Peyer's patch (tissue), 4 donors: ENCODE measurements at regions not wholly inside any gene's neighbourhood (a gene's known extent, or its start where the extent isn't known, plus 50 kb on each side); places are given as distances from the start of the nearest gene placed in this dataset.
"Not testable (repeated sequence)": the region's sequence is repeated elsewhere in the genome, so short reads cannot be mapped to it uniquely, and the experiment has no call there.

Experiments
- DNase-seq, 3 donors: peaks; one replicate each; pipeline ENCODE4 v3.0.0-alpha.2; 2017 to 2019
- H3K27ac ChIP-seq, 4 donors: fragments of 200-600 bp; sonication (generic); one replicate each; pipeline ENCODE4 v1.5.1; 2016 to 2019
- H3K27me3 ChIP-seq, 2 donors: fragments of 200-600 bp; sonication (generic); one replicate each; pipeline ENCODE4 v1.5.1; 2019
- H3K36me3 ChIP-seq, 3 donors: fragments of 200-600 bp; sonication (generic); one replicate each; pipeline ENCODE4 v1.5.1; 2016 to 2019
- H3K4me1 ChIP-seq, 4 donors: fragments of 200-600 bp; sonication (generic); one replicate each; pipeline ENCODE4 v1.5.1; 2016 to 2019
- H3K4me3 ChIP-seq, 4 donors: fragments of 200-600 bp; sonication (generic); 1 replicate in 3 of 4; 2 replicates in 1 of 4; pipeline ENCODE4 v1.5.1; 2016 to 2019; ENCODE audit warnings: mild to moderate bottlenecking in 1 of 4
- H3K9me3 ChIP-seq, 4 donors: fragments of 200-600 bp; sonication (generic); one replicate each; pipeline ENCODE4 v1.5.1; 2016 to 2019; ENCODE audit warnings: mild to moderate bottlenecking in 1 of 4
- POLR2A ChIP-seq, 2 donors: fragments of 450-650 bp; IDR thresholded peaks; one replicate each; pipeline ENCODE4 v1.5.1; 2017; ENCODE audit warnings: antibody characterized with exemption in 2 of 2, mild to moderate bottlenecking in 2 of 2, moderate library complexity in 2 of 2
- TF ChIP-seq, protein P1 (sequence below), 6 experiments: fragments of 450-650 bp in 4 of 6; fragments of 200-600 bp in 2 of 6; sonication (generic) in 1 of 6; IDR thresholded peaks; one replicate each; pipeline ENCODE4 v1.5.1; 2017 to 2019; ENCODE audit warnings: antibody characterized with exemption in 6 of 6, mild to moderate bottlenecking in 3 of 6, moderate library complexity in 1 of 6

DNA sequence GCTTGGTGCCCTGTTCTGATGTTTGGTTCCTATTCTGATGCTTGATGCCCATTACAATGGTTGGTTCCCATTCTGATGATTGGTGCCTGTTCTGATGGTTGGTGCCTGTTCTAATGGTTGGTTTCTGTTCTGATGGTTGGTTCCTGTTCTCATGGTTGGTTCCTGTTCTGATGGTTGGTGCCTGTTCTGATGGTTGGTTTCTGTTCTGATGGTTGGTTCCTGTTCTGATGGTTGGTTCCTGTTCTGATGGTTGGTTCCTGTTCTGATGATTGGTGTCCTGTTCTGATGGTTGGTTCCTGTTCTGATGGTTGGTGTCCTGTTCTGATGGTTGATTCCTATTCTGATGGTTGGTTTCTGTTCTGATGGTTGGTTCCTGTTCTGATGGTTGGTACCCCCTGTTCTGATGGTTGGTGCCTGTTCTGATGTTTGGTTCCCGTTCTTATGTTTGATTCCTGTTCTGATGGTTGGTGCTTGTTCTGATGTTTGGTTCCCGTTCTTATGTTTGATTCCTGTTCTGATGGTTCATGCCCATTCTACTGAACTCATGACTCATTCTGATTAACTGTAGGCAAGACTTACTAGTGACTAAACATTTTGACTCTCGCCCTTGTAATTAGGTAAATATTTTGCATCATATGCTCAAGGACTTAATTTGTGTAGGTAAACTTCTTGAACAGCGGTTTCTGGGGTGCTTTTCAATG lies 146.2 kb downstream of the DLL1 start:
- H3K4me1 ChIP-seq: peaks cover 0 to 5% (median 0%) of the 10 kb centered on the region in 4 donors
- no peak overlapping the region for H3K4me3 ChIP-seq
- H3K27ac ChIP-seq: no peak overlapping the region
- no peaks in the 10 kb centered on the region for H3K27me3 ChIP-seq
- TF ChIP-seq, protein P1, sequence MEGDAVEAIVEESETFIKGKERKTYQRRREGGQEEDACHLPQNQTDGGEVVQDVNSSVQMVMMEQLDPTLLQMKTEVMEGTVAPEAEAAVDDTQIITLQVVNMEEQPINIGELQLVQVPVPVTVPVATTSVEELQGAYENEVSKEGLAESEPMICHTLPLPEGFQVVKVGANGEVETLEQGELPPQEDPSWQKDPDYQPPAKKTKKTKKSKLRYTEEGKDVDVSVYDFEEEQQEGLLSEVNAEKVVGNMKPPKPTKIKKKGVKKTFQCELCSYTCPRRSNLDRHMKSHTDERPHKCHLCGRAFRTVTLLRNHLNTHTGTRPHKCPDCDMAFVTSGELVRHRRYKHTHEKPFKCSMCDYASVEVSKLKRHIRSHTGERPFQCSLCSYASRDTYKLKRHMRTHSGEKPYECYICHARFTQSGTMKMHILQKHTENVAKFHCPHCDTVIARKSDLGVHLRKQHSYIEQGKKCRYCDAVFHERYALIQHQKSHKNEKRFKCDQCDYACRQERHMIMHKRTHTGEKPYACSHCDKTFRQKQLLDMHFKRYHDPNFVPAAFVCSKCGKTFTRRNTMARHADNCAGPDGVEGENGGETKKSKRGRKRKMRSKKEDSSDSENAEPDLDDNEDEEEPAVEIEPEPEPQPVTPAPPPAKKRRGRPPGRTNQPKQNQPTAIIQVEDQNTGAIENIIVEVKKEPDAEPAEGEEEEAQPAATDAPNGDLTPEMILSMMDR (IDR thresholded peaks at IDR 0.05): no peak
- TF ChIP-seq POLR2A (IDR thresholded peaks at IDR 0.05): no peak
- no peaks in the 10 kb centered on the region for H3K36me3 ChIP-seq
- DNase-seq: no peak
- H3K9me3 ChIP-seq: no peaks in the 10 kb centered on the region

DNA sequence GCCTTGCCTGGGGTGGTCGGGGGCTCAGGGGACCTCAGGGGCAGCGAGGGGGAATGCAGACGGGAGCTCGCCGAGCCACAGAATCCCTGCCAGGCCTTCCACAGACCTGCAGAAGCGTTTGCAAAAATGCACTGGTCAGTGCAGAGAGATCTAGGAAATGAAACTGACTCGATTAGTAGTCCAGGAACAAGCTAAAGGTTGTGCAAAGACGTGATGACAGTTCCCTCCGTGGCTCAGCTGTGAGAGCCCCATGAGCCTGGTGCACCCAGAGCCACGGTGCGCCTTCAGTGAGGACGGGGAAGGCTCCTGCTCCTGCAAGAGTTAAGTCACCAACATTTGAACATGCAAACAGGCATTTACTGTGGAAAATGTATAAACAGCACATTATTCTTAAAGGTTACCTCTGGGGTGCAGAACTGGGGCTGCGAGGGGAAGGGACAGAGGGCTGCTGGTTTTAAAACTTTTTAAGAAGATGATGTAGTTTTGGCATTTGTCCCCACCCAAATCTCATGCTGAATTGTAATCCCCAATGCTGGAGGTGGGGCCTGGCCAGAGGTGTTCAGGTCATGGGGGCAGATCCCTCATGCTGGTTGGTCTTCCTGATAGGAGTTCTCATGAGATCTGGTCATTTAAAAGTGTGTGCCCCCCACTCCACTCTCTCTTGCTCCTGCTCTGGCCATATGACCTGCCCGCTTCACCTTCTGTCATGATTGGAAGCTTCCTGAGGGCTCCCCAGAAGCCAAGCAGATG lies 147.3 kb downstream of the DLL1 start:
- H3K36me3 ChIP-seq: no peaks in the 10 kb centered on the region
- peak in 2 of 3 donors; percentile 18 to 26 for DNase-seq
- no peak for TF ChIP-seq POLR2A (IDR thresholded peaks at IDR 0.05)
- TF ChIP-seq, protein P1 (IDR thresholded peaks at IDR 0.05): no peak
- H3K9me3 ChIP-seq: no peaks in the 10 kb centered on the region
- H3K27me3 ChIP-seq: no peaks in the 10 kb centered on the region
- H3K4me1 ChIP-seq: peaks cover 0 to 3% (median 0%) of the 10 kb centered on the region in 4 donors
- H3K27ac ChIP-seq: no peak overlapping the region
- H3K4me3 ChIP-seq: no peak overlapping the region

DNA sequence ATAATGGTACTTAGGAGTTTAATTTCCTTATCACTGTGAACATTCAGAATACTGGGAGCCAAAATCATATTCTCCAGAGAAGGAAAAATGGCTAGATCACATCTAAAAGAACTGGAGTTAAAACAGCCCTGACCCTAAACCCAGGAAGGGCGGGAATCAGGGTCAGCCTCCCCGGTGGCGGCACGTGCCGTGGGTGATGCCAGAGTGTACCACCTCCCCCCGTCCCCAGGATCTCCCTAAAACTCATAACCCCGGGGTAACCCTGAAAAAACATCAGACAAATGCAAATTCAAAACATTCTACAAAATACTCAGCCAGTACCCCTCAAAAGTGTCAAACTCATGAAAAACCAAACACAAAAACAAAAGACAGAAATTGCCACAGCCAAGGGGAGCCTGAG lies 148.3 kb downstream of the DLL1 start:
- peak in 2 of 3 donors; percentile 6 to 25 for DNase-seq
- Histone ChIP-seq H3K27ac (no peak overlapping the region), H3K4me1 (no peaks in the 10 kb centered on the region), H3K9me3 (no peaks in the 10 kb centered on the region), H3K27me3 (no peaks in the 10 kb centered on the region), H3K36me3 (no peaks in the 10 kb centered on the region), H3K4me3 (no peak overlapping the region)
- no peak for TF ChIP-seq POLR2A (IDR thresholded peaks at IDR 0.05)
- TF ChIP-seq, protein P1 (IDR thresholded peaks at IDR 0.05): no peak

DNA sequence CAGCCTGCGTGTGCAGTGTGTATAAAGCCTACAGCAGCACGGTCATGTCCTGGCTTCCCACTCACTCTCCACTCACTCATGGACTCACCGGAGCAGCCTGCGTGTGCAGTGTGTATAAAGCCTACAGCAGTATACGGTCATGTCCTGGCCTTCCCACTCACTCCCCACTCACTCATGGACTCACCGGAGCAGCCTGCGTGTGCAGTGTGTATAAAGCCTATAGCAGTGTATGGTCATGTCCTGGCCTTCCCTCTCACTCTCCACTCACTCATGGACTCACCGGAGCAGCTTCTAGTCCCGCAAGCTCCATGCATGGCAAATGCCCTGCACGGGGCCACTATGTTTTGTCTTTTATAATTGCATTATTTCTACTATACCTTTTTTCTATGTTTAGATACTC lies 149.8 kb downstream of the DLL1 start:
- H3K36me3 ChIP-seq, H3K9me3 ChIP-seq, H3K27ac ChIP-seq, H3K4me1 ChIP-seq, H3K27me3 ChIP-seq, H3K4me3 ChIP-seq: not testable (repeated sequence)
- peak in 1 of 3 donors; percentile 29 for DNase-seq

DNA sequence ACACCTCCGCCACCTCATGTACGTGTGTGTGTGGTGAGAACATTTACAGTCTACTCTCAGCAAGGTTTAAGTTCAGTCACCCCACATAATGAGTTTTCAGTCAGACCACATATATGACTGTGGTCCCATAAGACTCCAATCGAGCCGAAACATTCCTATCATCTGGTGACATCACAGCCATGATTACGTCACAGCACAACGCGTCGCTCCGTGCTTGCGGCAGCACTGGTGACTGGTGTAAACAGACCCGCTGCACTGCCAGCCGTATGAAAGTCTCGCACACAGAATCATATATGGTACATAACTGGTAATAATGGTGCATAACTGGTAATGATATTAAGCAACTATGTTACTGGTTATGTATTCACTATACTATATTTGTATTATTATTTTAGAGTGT lies 150.7 kb downstream of the DLL1 start:
- no peak for TF ChIP-seq POLR2A (IDR thresholded peaks at IDR 0.05)
- TF ChIP-seq, protein P1 (IDR thresholded peaks at IDR 0.05): no peak
- Histone ChIP-seq H3K4me1 (no peaks in the 10 kb centered on the region), H3K9me3 (no peaks in the 10 kb centered on the region), H3K4me3 (no peak overlapping the region), H3K27ac (no peak overlapping the region), H3K27me3 (no peaks in the 10 kb centered on the region), H3K36me3 (no peaks in the 10 kb centered on the region)
- peak in 2 of 3 donors; percentile 2 to 34 for DNase-seq

DNA sequence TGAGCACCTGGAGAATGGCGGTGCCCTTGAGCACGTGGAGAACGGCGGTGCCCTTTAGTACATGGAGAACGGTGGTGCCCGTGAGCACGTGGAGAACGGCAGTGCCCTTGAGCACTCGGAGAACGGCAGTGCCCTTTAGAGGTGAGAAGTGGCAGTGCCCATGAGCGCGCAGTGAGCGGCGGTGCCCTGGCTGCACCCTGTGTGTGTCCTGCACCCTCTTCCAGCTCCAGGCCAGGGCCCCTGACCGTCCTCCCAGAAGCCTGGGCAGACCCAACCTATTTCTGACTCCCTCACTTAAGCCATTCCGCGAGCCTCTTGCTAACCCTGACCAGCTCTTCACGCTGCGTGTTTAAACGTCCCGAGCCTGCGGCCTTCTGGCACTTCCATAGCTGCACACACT lies 151.3 kb downstream of the DLL1 start:
- H3K4me1 ChIP-seq: no peaks in the 10 kb centered on the region
- H3K36me3 ChIP-seq: no peaks in the 10 kb centered on the region
- no peak overlapping the region for H3K27ac ChIP-seq
- TF ChIP-seq POLR2A (IDR thresholded peaks at IDR 0.05): no peak
- TF ChIP-seq, protein P1 (IDR thresholded peaks at IDR 0.05): no peak
- H3K4me3 ChIP-seq: no peak overlapping the region
- DNase-seq: peak in 2 of 3 donors; percentile 32 to 39
- H3K9me3 ChIP-seq: no peaks in the 10 kb centered on the region
- no peaks in the 10 kb centered on the region for H3K27me3 ChIP-seq

DNA sequence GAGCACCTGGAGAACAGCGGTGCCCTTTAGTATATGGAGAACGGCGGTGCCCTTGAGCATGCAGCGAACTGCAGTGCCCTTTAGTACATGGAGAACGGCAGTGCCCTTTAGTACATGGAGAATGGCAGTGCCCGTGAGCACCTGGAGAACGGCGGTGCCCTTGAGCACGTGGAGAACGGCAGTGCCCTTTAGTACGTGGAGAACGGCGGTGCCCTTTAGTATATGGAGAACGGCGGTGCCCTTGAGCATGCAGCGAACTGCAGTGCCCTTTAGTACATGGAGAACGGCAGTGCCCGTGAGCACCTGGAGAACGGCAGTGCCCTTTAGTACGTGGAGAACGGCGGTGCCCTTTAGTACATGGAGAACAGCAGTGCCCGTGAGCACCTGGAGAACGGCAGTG lies 151.8 kb downstream of the DLL1 start:
- not testable (repeated sequence) for H3K27ac ChIP-seq, H3K4me3 ChIP-seq, H3K36me3 ChIP-seq, H3K4me1 ChIP-seq, H3K27me3 ChIP-seq, H3K9me3 ChIP-seq
- DNase-seq: peak in 1 of 3 donors; percentile 9
